ENCODE measurements at regions not wholly inside any gene's neighbourhood (a gene's known extent, or its start where the extent isn't known, plus 50 kb on each side); places are given as distances from the start of the nearest gene placed in this dataset.

DNA sequence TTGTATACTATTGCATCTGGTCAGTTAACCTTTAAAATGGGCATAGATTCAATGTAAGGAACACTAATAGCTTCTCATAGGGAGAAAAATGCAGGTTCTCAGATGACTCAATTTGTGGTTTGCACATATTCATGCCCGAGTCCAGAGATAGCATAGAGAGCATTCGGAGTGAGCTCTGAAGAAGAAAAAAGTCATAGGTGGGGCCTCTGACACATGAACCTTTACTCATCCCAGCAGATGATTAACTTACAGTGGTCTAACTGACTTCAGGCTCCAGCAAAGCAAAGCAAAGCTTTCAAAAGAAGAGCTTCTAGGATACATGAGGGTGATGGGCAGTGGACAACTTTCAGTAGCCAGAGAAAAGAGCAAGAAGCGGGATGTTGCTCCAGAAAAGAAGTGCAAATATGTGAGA, 55.3 kb upstream of the BTN3A2 start:
- Histone ChIP-seq H3K4me3 (ENCODE audit: low read length) (no peak overlapping the region), H2AFZ (ENCODE audit: low read depth, low read length) (no peak overlapping the region)

GRCh38 chr6:26311012-26311384, 54.0 kb upstream of the BTN3A2 start:
- Histone ChIP-seq H3K4me3 (ENCODE audit: low read length) (peak overlapping the region; percentile 79), H2AFZ (ENCODE audit: low read depth, low read length) (no peak overlapping the region), H3K4me1 (ENCODE audit: insufficient read depth, low read length) (peaks cover 6% of the 10 kb centered on the region), H3K9me3 (ENCODE audit: low read length) (no peaks in the 10 kb centered on the region), H3K27me3 (ENCODE audit: insufficient read depth, low read length) (peaks cover 6% of the 10 kb centered on the region), H3K36me3 (ENCODE audit: insufficient read depth, low read length) (no peaks in the 10 kb centered on the region)

More for the DNA sequence above, 55.3 kb upstream of the BTN3A2 start:
- Histone ChIP-seq H3K36me3 (ENCODE audit: insufficient read depth, low read length) (no peaks in the 10 kb centered on the region), H3K4me1 (ENCODE audit: insufficient read depth, low read length) (peaks cover 6% of the 10 kb centered on the region), H3K9me3 (ENCODE audit: low read length) (no peaks in the 10 kb centered on the region), H3K27me3 (ENCODE audit: insufficient read depth, low read length) (peaks cover 6% of the 10 kb centered on the region)

- H3K36me3 ChIP-seq (ENCODE audit: insufficient read depth, low read length): no peaks in the 10 kb centered on the region
- no peaks in the 10 kb centered on the region for H3K9me3 ChIP-seq (ENCODE audit: low read length)
- peaks cover 6% of the 10 kb centered on the region for H3K4me1 ChIP-seq (ENCODE audit: insufficient read depth, low read length)
- peaks cover 6% of the 10 kb centered on the region for H3K27me3 ChIP-seq (ENCODE audit: insufficient read depth, low read length)
- peak overlapping the region; percentile 79 for H3K4me3 ChIP-seq (ENCODE audit: low read length)
- peak overlapping the region; percentile 60 for H2AFZ ChIP-seq (ENCODE audit: low read depth, low read length)
Measured at GRCh38 chr6:26311385-26312095, 53.5 kb upstream of the BTN3A2 start.

- Histone ChIP-seq H3K36me3 (ENCODE audit: insufficient read depth, low read length) (no peaks in the 10 kb centered on the region), H3K9me3 (ENCODE audit: low read length) (no peaks in the 10 kb centered on the region), H3K27me3 (ENCODE audit: insufficient read depth, low read length) (peaks cover 6% of the 10 kb centered on the region), H2AFZ (ENCODE audit: low read depth, low read length) (peak overlapping the region; percentile 60), H3K4me1 (ENCODE audit: insufficient read depth, low read length) (peaks cover 6% of the 10 kb centered on the region), H3K4me3 (ENCODE audit: low read length) (peak overlapping the region; percentile 79)
Measured at GRCh38 chr6:26312096-26312463, 52.9 kb upstream of the BTN3A2 start.

- Histone ChIP-seq H3K36me3 (ENCODE audit: insufficient read depth, low read length) (no peaks in the 10 kb centered on the region), H2AFZ (ENCODE audit: low read depth, low read length) (peak overlapping the region; percentile 60), H3K9me3 (ENCODE audit: low read length) (no peaks in the 10 kb centered on the region), H3K4me3 (ENCODE audit: low read length) (peak overlapping the region; percentile 79), H3K4me1 (ENCODE audit: insufficient read depth, low read length) (peaks cover 6% of the 10 kb centered on the region), H3K27me3 (ENCODE audit: insufficient read depth, low read length) (peaks cover 6% of the 10 kb centered on the region)
Measured at GRCh38 chr6:26312501-26313397, 52.2 kb upstream of the BTN3A2 start.

Measured in neuron (in vitro differentiated cells).